ENCODE measurements at regions not wholly inside any gene's neighbourhood (a gene's known extent, or its start where the extent isn't known, plus 50 kb on each side); places are given as distances from the start of the nearest gene placed in this dataset.
A peak's percentile ranks its signal among the peaks of the same experiment; 100 is the strongest.

GRCh38 chr1:199857108-199857507 lies 170.4 kb upstream of the NR5A2 start:
- Mint-ChIP-seq H3K27me3 (peaks cover 8% of the 10 kb centered on the region), H3K36me3 (no peaks in the 10 kb centered on the region), H3K4me1 (peaks cover 6% of the 10 kb centered on the region), H3K27ac (no peak overlapping the region), H3K4me3 (no peak overlapping the region), H3K9me3 (no peaks in the 10 kb centered on the region)
- ATAC-seq (ENCODE audit: low read depth) (no peak), DNase-seq (ENCODE audit: low spot score in 2 of 2) (no peak)

- no peak for DNase-seq (ENCODE audit: low spot score in 2 of 2)
- H3K9me3 Mint-ChIP-seq = no peaks in the 10 kb centered on the region
- no peak for ATAC-seq (ENCODE audit: low read depth)
- H3K4me1 Mint-ChIP-seq = peaks cover 6% of the 10 kb centered on the region
- H3K27ac Mint-ChIP-seq = no peak overlapping the region
- no peaks in the 10 kb centered on the region for H3K36me3 Mint-ChIP-seq
- H3K4me3 Mint-ChIP-seq = no peak overlapping the region
- peaks cover 8% of the 10 kb centered on the region for H3K27me3 Mint-ChIP-seq
Measured at GRCh38 chr1:199857516-199857915, 170.0 kb upstream of the NR5A2 start.

GRCh38 chr1:199858171-199858570 lies 169.3 kb upstream of the NR5A2 start:
- H3K27ac Mint-ChIP-seq = no peak overlapping the region
- peaks cover 6% of the 10 kb centered on the region for H3K4me1 Mint-ChIP-seq
- DNase-seq (ENCODE audit: low spot score in 2 of 2) (no peak), ATAC-seq (ENCODE audit: low read depth) (no peak)
- peaks cover 10% of the 10 kb centered on the region for H3K27me3 Mint-ChIP-seq
- H3K4me3 Mint-ChIP-seq = no peak overlapping the region
- H3K36me3 Mint-ChIP-seq = no peaks in the 10 kb centered on the region
- no peaks in the 10 kb centered on the region for H3K9me3 Mint-ChIP-seq

- H3K36me3 Mint-ChIP-seq = no peaks in the 10 kb centered on the region
- DNase-seq (ENCODE audit: low spot score in 2 of 2) (no peak), ATAC-seq (ENCODE audit: low read depth) (no peak)
- no peaks in the 10 kb centered on the region for H3K9me3 Mint-ChIP-seq
- no peak overlapping the region for H3K27ac Mint-ChIP-seq
- H3K4me3 Mint-ChIP-seq = no peak overlapping the region
- peaks cover 6% of the 10 kb centered on the region for H3K4me1 Mint-ChIP-seq
- H3K27me3 Mint-ChIP-seq = peaks cover 10% of the 10 kb centered on the region
Measured at GRCh38 chr1:199858856-199859255, 168.7 kb upstream of the NR5A2 start.

GRCh38 chr1:199859491-199859933 lies 168.0 kb upstream of the NR5A2 start:
- Mint-ChIP-seq H3K9me3 (no peaks in the 10 kb centered on the region), H3K36me3 (no peaks in the 10 kb centered on the region), H3K27me3 (peaks cover 13% of the 10 kb centered on the region), H3K27ac (no peak overlapping the region), H3K4me3 (peak overlapping the region; percentile 1), H3K4me1 (peaks cover 6% of the 10 kb centered on the region)
- no peak for DNase-seq (ENCODE audit: low spot score in 2 of 2)
- ATAC-seq (ENCODE audit: low read depth) = peak; percentile 72

GRCh38 chr1:199861020-199861795 lies 166.3 kb upstream of the NR5A2 start:
- no peak overlapping the region for H3K27ac Mint-ChIP-seq
- DNase-seq (ENCODE audit: low spot score in 2 of 2) (no peak), ATAC-seq (ENCODE audit: low read depth) (no peak)
- peaks cover 6% of the 10 kb centered on the region for H3K4me1 Mint-ChIP-seq
- no peaks in the 10 kb centered on the region for H3K36me3 Mint-ChIP-seq
- H3K4me3 Mint-ChIP-seq = no peak overlapping the region
- H3K9me3 Mint-ChIP-seq = no peaks in the 10 kb centered on the region
- peaks cover 18% of the 10 kb centered on the region for H3K27me3 Mint-ChIP-seq

GRCh38 chr1:199862047-199862446 lies 165.5 kb upstream of the NR5A2 start:
- no peak overlapping the region for H3K4me3 Mint-ChIP-seq
- peaks cover 21% of the 10 kb centered on the region for H3K27me3 Mint-ChIP-seq
- no peak overlapping the region for H3K27ac Mint-ChIP-seq
- H3K36me3 Mint-ChIP-seq = no peaks in the 10 kb centered on the region
- H3K4me1 Mint-ChIP-seq = peaks cover 9% of the 10 kb centered on the region
- no peak for ATAC-seq (ENCODE audit: low read depth)
- H3K9me3 Mint-ChIP-seq = no peaks in the 10 kb centered on the region
- no peak for DNase-seq (ENCODE audit: low spot score in 2 of 2)

- no peak for DNase-seq (ENCODE audit: low spot score in 2 of 2)
Measured at GRCh38 chr1:199866210-199866617, 161.3 kb upstream of the NR5A2 start.

GRCh38 chr1:199867601-199868000 lies 159.9 kb upstream of the NR5A2 start:
- H3K4me3 Mint-ChIP-seq = peak overlapping the region; percentile 27
- H3K27ac Mint-ChIP-seq = no peak overlapping the region
- peak; percentile 34 for ATAC-seq (ENCODE audit: low read depth)
- peaks cover 13% of the 10 kb centered on the region for H3K27me3 Mint-ChIP-seq
- no peak for DNase-seq (ENCODE audit: low spot score in 2 of 2)
- no peaks in the 10 kb centered on the region for H3K36me3 Mint-ChIP-seq
- no peaks in the 10 kb centered on the region for H3K9me3 Mint-ChIP-seq
- peaks cover 11% of the 10 kb centered on the region for H3K4me1 Mint-ChIP-seq

More at GRCh38 chr1:199866210-199866617, 161.3 kb upstream of the NR5A2 start:
- Mint-ChIP-seq H3K9me3 (no peaks in the 10 kb centered on the region), H3K4me1 (peaks cover 11% of the 10 kb centered on the region), H3K27ac (no peak overlapping the region), H3K27me3 (peaks cover 17% of the 10 kb centered on the region), H3K36me3 (no peaks in the 10 kb centered on the region), H3K4me3 (no peak overlapping the region)
- no peak for ATAC-seq (ENCODE audit: low read depth)

GRCh38 chr1:199868777-199869176 lies 158.7 kb upstream of the NR5A2 start:
- Mint-ChIP-seq H3K27me3 (peaks cover 11% of the 10 kb centered on the region), H3K9me3 (no peaks in the 10 kb centered on the region), H3K27ac (no peak overlapping the region), H3K36me3 (no peaks in the 10 kb centered on the region), H3K4me3 (no peak overlapping the region), H3K4me1 (peaks cover 11% of the 10 kb centered on the region)
- DNase-seq (ENCODE audit: low spot score in 2 of 2) (no peak), ATAC-seq (ENCODE audit: low read depth) (no peak)

GRCh38 chr1:199875337-199875736 lies 152.2 kb upstream of the NR5A2 start:
- peaks cover 24% of the 10 kb centered on the region for H3K4me1 Mint-ChIP-seq
- no peak overlapping the region for H3K27ac Mint-ChIP-seq
- H3K36me3 Mint-ChIP-seq = peaks cover 8% of the 10 kb centered on the region
- DNase-seq (ENCODE audit: low spot score in 2 of 2) (no peak), ATAC-seq (ENCODE audit: low read depth) (no peak)
- H3K27me3 Mint-ChIP-seq = no peaks in the 10 kb centered on the region
- H3K9me3 Mint-ChIP-seq = peaks cover 6% of the 10 kb centered on the region
- no peak overlapping the region for H3K4me3 Mint-ChIP-seq

GRCh38 chr1:199875856-199876255 lies 151.7 kb upstream of the NR5A2 start:
- ATAC-seq (ENCODE audit: low read depth) (no peak), DNase-seq (ENCODE audit: low spot score in 2 of 2) (no peak)
- Mint-ChIP-seq H3K27ac (no peak overlapping the region), H3K9me3 (peaks cover 6% of the 10 kb centered on the region), H3K27me3 (no peaks in the 10 kb centered on the region), H3K4me3 (no peak overlapping the region), H3K4me1 (peaks cover 25% of the 10 kb centered on the region), H3K36me3 (peaks cover 8% of the 10 kb centered on the region)

GRCh38 chr1:199877526-199878384 lies 149.8 kb upstream of the NR5A2 start:
- peaks cover 6% of the 10 kb centered on the region for H3K9me3 Mint-ChIP-seq
- no peaks in the 10 kb centered on the region for H3K27me3 Mint-ChIP-seq
- peak; percentile 58 for ATAC-seq (ENCODE audit: low read depth)

GRCh38 chr1:199878823-199879222 lies 148.7 kb upstream of the NR5A2 start:
- Mint-ChIP-seq H3K27me3 (no peaks in the 10 kb centered on the region), H3K4me3 (no peak overlapping the region), H3K27ac (peak overlapping the region; percentile 64), H3K36me3 (peaks cover 8% of the 10 kb centered on the region), H3K9me3 (peaks cover 6% of the 10 kb centered on the region), H3K4me1 (peaks cover 25% of the 10 kb centered on the region)
- ATAC-seq (ENCODE audit: low read depth) (peak; percentile 85), DNase-seq (ENCODE audit: low spot score in 2 of 2) (no peak)

More at GRCh38 chr1:199877526-199878384, 149.8 kb upstream of the NR5A2 start:
- Mint-ChIP-seq H3K4me3 (peak overlapping the region; percentile 72), H3K27ac (peak overlapping the region; percentile 64), H3K4me1 (peaks cover 25% of the 10 kb centered on the region), H3K36me3 (peaks cover 8% of the 10 kb centered on the region)
- no peak for DNase-seq (ENCODE audit: low spot score in 2 of 2)

Data from memory B cell (primary cell).